Gastroesophageal sphincter (tissue), 4 donors: ENCODE measurements at regions not wholly inside any gene's neighbourhood (a gene's known extent, or its start where the extent isn't known, plus 50 kb on each side); places are given as distances from the start of the nearest gene placed in this dataset.
"Not testable (repeated sequence)": the region's sequence is repeated elsewhere in the genome, so short reads cannot be mapped to it uniquely, and the experiment has no call there.

Experiments used
- ATAC-seq: fragments of 150-250 bp; one replicate; pipeline ENCODE4 v1.9.1; 2016; ENCODE audit warnings: mild to moderate bottlenecking, moderate library complexity
- H3K27ac ChIP-seq, 4 donors: fragments of 200-600 bp; sonication (generic) in 3 of 4; 1 replicate in 3 of 4; 2 replicates in 1 of 4; pipeline ENCODE4 v1.5.1; 2016 to 2019
- H3K27me3 ChIP-seq: fragments of 200-600 bp; sonication (generic); one replicate; pipeline ENCODE4 v1.5.1; 2019
- H3K36me3 ChIP-seq, 2 donors: fragments of 200-600 bp; sonication (generic); one replicate each; pipeline ENCODE4 v1.5.1; 2019; ENCODE audit warnings: control low read depth in 1 of 2
- H3K4me1 ChIP-seq, 3 donors: fragments of 200-600 bp; sonication (generic); 1 replicate in 2 of 3; 2 replicates in 1 of 3; pipeline ENCODE4 v1.5.1; 2016 to 2019; ENCODE audit warnings: control low read depth in 2 of 3
- H3K4me3 ChIP-seq, 2 donors: fragments of 200-600 bp; sonication (generic); one replicate each; pipeline ENCODE4 v1.5.1; 2019; ENCODE audit warnings: mild to moderate bottlenecking in 1 of 2, moderate library complexity in 1 of 2
- H3K9me3 ChIP-seq, 3 donors: fragments of 200-600 bp; sonication (generic); one replicate each; pipeline ENCODE4 v1.5.1; 2017 to 2019; ENCODE audit warnings: control low read depth in 2 of 3
- EP300 ChIP-seq: sonication (generic); formaldehyde crosslinking; IDR thresholded peaks from one replicate; pipeline ENCODE4 v1.6.1; 2017; ENCODE audit warnings: antibody characterized with exemption, mild to moderate bottlenecking
- POLR2A ChIP-seq, 2 donors: fragments of 450-650 bp; IDR thresholded peaks; one replicate each; pipeline ENCODE4 v1.6.1; 2017; ENCODE audit warnings: antibody characterized with exemption in 2 of 2, mild to moderate bottlenecking in 2 of 2, moderate library complexity in 1 of 2
- POLR2AphosphoS5 ChIP-seq: sonication (generic); formaldehyde crosslinking; IDR thresholded peaks from one replicate; pipeline ENCODE4 v1.6.1; 2017; ENCODE audit warnings: antibody characterized with exemption
- WGBS, 2 donors: methylation state at CpG; one replicate each; pipeline ENCODE4 v1.1.5; 2018; ENCODE audit warnings: low coverage in 1 of 2; 5-methylcytosine and 5-hydroxymethylcytosine counted together
- TF ChIP-seq, protein P1 (sequence below), 4 experiments: fragments of 200-600 bp in 2 of 4; fragments of 450-650 bp in 2 of 4; sonication (generic) in 1 of 4; IDR thresholded peaks; one replicate each; pipeline ENCODE4 v1.5.1; 2017 to 2019; ENCODE audit warnings: antibody characterized with exemption in 4 of 4, mild to moderate bottlenecking in 2 of 4, moderate library complexity in 2 of 4

DNA sequence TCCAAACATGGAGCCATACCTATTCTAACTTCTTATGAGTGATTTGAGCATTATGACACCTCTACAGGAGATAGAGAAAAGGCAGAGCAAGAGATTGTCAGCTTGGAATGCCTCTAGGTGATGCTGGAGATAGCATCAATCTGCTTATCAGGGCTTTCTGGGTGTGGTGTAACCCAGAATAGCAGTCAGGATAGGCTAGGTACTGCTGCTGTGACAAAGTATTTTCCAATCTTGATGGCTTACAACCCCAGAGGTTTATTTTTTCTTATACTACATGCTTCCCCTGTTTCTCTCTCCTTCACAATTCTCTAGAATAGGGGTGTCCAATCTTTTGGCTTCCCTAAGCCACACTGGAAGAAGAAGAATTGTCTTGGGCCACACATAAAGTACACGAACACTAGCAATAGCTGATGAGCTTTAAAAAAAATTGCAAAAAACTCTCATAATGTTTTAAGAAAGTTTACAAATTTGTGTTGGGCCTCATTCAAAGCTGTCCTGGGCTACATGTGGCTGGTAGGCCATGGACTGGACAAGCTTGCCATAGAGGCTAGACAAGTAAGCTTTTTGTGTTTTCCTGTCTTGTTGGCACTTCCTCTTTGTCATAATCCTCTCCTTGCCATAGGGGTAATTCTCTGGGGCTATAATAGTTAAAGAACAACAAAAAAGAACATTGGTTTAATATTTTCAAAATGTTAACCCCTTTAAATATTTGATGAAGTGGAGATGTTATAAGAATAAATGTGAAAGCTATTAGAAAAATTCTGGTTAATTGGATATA, 123.9 kb upstream of the PMCH start:
- no peak for TF ChIP-seq POLR2AphosphoS5
- no peak for TF ChIP-seq POLR2A (IDR thresholded peaks at IDR 0.05)
- TF ChIP-seq, protein P1, sequence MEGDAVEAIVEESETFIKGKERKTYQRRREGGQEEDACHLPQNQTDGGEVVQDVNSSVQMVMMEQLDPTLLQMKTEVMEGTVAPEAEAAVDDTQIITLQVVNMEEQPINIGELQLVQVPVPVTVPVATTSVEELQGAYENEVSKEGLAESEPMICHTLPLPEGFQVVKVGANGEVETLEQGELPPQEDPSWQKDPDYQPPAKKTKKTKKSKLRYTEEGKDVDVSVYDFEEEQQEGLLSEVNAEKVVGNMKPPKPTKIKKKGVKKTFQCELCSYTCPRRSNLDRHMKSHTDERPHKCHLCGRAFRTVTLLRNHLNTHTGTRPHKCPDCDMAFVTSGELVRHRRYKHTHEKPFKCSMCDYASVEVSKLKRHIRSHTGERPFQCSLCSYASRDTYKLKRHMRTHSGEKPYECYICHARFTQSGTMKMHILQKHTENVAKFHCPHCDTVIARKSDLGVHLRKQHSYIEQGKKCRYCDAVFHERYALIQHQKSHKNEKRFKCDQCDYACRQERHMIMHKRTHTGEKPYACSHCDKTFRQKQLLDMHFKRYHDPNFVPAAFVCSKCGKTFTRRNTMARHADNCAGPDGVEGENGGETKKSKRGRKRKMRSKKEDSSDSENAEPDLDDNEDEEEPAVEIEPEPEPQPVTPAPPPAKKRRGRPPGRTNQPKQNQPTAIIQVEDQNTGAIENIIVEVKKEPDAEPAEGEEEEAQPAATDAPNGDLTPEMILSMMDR (IDR thresholded peaks at IDR 0.05), result no peak
- no peak for TF ChIP-seq EP300
- no peaks in the 10 kb centered on the region for H3K36me3 ChIP-seq
- no peak for ATAC-seq
- no peaks in the 10 kb centered on the region for H3K9me3 ChIP-seq
- H3K27ac ChIP-seq, result no peak overlapping the region
- H3K4me3 ChIP-seq, result no peak overlapping the region
- H3K27me3 ChIP-seq, result no peaks in the 10 kb centered on the region
- 86 to 90% methylated on average over 1 of the region's 1 CpG for WGBS, 2 donors
- no peaks in the 10 kb centered on the region for H3K4me1 ChIP-seq

DNA sequence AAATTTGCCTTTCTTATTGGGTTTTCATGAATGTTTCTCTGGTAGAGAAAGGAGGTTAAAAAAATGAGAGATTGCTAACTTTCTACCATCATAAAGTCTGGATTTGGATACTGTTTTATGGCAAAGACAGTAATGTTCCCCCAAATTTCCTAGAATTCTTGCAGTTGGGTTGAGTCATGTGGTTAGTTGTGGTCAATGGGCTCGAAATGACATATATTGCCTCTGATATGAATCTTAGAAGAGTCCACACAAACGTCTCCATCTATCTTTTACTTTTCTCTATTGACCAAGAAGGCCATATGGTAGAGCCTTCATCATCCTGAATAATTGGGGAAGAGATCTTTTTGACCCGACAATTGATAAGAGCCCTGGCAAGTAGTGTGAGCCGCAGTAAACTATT, 119.5 kb upstream of the PMCH start:
- no peak for TF ChIP-seq EP300
- TF ChIP-seq POLR2AphosphoS5, result no peak
- TF ChIP-seq, protein P1 (IDR thresholded peaks at IDR 0.05), result no peak
- no peak for TF ChIP-seq POLR2A (IDR thresholded peaks at IDR 0.05)
- H3K4me3 ChIP-seq, result no peak overlapping the region
- H3K27ac ChIP-seq, result no peak overlapping the region
- 82 to 86% methylated on average over 4 of the region's 4 CpGs for WGBS, 2 donors
- H3K4me1 ChIP-seq, result no peaks in the 10 kb centered on the region
- no peaks in the 10 kb centered on the region for H3K9me3 ChIP-seq
- no peaks in the 10 kb centered on the region for H3K36me3 ChIP-seq
- ATAC-seq, result no peak
- no peaks in the 10 kb centered on the region for H3K27me3 ChIP-seq

DNA sequence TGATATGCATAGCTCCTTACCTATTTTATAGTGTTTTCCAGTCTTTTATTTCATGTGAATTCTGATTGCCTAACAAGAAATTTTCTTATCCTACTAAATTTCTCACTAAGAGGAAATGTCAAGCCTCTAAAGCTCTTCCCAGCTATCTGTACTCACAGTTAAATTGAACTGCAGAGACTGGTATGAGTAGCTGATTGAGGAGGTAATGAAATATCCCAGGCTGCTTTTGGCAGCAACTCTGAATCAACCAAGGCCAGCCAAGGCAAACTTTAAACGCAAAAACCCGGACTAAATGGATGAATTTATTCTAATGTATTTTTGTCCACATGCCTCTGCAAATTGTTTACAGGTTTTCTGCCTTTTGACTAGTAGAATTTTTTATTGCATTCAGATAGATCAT, 119.1 kb upstream of the PMCH start:
- no peak for ATAC-seq
- no peaks in the 10 kb centered on the region for H3K9me3 ChIP-seq
- WGBS, 2 donors, result 60 to 68% methylated on average over 2 of the region's 2 CpGs
- H3K4me3 ChIP-seq, result no peak overlapping the region
- no peaks in the 10 kb centered on the region for H3K27me3 ChIP-seq
- H3K4me1 ChIP-seq, result no peaks in the 10 kb centered on the region
- H3K36me3 ChIP-seq, result no peaks in the 10 kb centered on the region
- H3K27ac ChIP-seq, result no peak overlapping the region
- TF ChIP-seq POLR2A (IDR thresholded peaks at IDR 0.05), result no peak
- no peak for TF ChIP-seq POLR2AphosphoS5
- TF ChIP-seq, protein P1 (IDR thresholded peaks at IDR 0.05), result no peak
- TF ChIP-seq EP300, result no peak

DNA sequence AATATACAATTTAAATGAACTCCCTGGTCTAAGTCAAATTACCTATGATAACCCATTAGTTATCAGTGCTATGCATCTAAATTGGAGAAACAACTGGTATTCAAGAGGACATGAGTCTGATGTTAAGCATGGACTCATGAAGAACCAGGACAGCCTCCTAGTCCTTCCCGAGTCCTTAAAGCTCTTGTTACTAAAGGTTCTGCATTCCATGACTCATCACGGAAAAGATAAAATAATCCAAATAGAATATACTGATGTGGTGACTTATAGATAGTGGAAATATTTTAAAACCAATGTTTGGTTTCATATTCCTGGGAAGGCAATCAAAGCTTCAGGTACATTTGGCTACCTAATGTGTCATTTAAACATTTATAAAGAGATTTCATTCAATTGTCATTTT, 117.2 kb upstream of the PMCH start:
- ATAC-seq, result no peak
- no peak overlapping the region for H3K27ac ChIP-seq
- H3K9me3 ChIP-seq, result no peaks in the 10 kb centered on the region
- H3K4me3 ChIP-seq, result no peak overlapping the region
- H3K36me3 ChIP-seq, result no peaks in the 10 kb centered on the region
- no peak for TF ChIP-seq POLR2AphosphoS5
- no peak for TF ChIP-seq POLR2A (IDR thresholded peaks at IDR 0.05)
- TF ChIP-seq, protein P1 (IDR thresholded peaks at IDR 0.05), result no peak
- TF ChIP-seq EP300, result no peak
- 67 to 83% methylated on average over 2 of the region's 2 CpGs for WGBS, 2 donors
- no peaks in the 10 kb centered on the region for H3K27me3 ChIP-seq
- H3K4me1 ChIP-seq, result no peaks in the 10 kb centered on the region

DNA sequence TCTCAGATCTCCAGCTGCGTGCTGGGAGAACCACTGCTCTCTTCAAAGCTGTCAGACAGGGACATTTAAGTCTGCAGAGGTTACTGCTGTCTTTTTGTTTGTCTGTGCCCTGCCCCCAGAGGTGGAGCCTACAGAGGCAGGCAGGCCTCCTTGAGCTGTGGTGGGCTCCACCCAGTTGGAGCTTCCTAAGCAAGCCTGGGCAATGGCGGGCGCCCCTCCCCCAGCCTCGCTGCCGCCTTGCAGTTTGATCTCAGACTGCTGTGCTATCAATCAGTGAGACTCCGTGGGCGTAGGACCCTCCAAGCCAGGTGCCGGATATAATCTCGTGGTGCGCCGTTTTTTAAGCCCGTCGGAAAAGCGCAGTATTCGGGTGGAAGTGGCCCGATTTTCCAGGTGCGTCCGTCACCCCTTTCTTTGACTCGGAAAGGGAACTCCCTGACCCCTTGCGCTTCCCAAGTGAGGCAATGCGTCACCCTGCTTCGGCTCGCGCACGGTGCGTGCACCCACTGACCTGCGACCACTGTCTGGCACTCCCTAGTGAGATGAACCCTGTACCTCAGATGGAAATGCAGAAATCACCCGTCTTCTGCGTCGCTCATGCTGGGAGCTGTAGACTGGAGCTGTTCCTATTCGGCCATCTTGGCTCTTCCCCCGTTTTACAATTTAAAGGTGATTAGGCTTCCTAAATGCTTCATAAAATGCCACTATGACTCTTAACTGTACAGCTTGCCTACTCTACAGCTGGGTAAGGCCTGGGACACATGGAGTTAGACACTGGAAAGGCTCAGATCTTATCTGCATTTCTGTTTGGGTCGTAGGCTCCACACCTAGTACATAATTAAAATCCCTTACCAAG, 115.7 kb upstream of the PMCH start:
- not testable (repeated sequence) for H3K27ac ChIP-seq, H3K4me1 ChIP-seq, H3K4me3 ChIP-seq, H3K27me3 ChIP-seq, H3K9me3 ChIP-seq, H3K36me3 ChIP-seq, ATAC-seq
- 60 to 98% methylated on average over 1 to 15 of the region's 33 CpGs for WGBS, 2 donors
